GM12874 (cell line): ENCODE measurements at regions not wholly inside any gene's neighbourhood (a gene's known extent, or its start where the extent isn't known, plus 50 kb on each side); places are given as distances from the start of the nearest gene placed in this dataset.

Experiments used
- TF ChIP-seq, protein P1 (sequence below): IDR thresholded peaks from 2 replicates; pipeline ENCODE4 v1.5.1; 2011; ENCODE audit warnings: low read depth, mild to moderate bottlenecking, control low read depth, low read length, moderate library complexity; ENCODE audit not compliant: insufficient read depth

DNA sequence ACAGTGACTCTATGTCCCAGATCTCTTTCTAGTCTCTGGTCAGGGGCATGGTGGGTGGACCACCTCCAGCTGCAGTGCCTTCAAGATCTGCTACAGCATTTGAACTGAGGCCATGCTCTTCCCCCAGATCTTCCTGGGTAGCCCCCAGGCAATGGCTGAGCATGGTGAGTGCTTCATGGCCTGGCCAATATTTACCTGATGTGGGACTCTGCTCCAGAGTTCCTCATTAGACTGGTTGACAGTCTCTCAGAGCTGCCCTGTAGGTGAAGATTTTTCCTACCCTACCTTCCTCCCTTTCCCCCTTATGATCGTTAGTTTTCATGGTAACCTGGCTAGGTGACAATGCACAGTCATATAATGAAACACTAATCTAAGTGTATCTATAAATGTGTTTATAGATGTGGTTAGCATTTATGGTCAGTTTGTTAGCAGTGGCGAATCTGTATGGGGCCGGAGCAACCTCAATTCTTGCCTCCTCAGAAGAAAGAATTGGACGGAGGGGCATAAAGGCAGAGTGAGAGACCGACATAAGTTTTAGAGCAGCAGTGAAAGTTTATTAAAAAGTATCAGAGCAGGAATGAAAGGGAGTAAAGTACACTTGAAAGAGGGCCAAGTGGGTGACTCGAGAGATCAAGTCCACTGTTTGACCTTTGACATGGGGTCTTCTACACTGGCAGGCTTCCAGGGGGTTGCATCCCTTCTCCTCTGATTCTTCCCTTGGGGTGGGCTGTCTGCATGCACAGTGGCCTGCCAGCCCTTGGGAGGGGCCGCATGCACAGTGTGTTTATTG, 256.3 kb downstream of the CD83 start:
- TF ChIP-seq, protein P1, sequence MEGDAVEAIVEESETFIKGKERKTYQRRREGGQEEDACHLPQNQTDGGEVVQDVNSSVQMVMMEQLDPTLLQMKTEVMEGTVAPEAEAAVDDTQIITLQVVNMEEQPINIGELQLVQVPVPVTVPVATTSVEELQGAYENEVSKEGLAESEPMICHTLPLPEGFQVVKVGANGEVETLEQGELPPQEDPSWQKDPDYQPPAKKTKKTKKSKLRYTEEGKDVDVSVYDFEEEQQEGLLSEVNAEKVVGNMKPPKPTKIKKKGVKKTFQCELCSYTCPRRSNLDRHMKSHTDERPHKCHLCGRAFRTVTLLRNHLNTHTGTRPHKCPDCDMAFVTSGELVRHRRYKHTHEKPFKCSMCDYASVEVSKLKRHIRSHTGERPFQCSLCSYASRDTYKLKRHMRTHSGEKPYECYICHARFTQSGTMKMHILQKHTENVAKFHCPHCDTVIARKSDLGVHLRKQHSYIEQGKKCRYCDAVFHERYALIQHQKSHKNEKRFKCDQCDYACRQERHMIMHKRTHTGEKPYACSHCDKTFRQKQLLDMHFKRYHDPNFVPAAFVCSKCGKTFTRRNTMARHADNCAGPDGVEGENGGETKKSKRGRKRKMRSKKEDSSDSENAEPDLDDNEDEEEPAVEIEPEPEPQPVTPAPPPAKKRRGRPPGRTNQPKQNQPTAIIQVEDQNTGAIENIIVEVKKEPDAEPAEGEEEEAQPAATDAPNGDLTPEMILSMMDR: no peak

DNA sequence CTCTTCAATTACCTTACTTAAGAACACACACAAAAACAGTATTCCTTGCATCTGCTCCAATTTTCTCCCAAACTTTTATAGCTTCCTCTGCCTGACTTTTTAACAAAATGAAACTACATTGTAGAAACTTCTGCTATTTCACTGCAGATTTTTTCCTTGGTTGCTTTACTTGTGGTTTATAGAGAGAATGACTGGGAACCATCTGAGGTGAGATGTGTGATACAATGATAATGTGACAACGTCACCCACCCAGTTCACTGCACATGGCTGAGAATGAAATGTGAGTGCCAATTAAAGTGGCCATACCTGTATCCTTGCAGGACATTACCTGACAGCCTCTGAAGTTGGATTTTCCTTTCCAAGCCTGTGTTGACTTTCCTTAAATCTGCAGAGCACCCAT, 258.4 kb downstream of the CD83 start:
- TF ChIP-seq, protein P1: no peak

DNA sequence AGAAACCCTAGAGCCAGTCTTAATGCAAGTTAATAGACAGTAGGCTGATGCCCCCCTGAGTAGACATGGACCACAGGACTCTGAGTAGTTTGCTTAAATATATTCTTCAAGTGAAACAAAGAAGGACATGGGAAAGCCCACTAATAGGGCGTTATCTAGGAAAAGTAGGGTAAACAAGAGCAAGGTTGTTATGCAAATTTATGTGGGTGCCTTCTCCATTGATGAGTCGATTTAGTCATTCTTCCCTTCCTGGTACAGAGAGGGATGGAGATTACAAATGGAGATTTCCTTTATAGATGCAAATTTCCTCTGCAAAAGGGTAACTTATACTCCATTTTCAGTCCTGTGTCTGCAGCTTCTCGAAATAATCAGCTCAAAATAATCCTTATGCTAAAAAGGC, 262.0 kb downstream of the CD83 start:
- TF ChIP-seq, protein P1: no peak

DNA sequence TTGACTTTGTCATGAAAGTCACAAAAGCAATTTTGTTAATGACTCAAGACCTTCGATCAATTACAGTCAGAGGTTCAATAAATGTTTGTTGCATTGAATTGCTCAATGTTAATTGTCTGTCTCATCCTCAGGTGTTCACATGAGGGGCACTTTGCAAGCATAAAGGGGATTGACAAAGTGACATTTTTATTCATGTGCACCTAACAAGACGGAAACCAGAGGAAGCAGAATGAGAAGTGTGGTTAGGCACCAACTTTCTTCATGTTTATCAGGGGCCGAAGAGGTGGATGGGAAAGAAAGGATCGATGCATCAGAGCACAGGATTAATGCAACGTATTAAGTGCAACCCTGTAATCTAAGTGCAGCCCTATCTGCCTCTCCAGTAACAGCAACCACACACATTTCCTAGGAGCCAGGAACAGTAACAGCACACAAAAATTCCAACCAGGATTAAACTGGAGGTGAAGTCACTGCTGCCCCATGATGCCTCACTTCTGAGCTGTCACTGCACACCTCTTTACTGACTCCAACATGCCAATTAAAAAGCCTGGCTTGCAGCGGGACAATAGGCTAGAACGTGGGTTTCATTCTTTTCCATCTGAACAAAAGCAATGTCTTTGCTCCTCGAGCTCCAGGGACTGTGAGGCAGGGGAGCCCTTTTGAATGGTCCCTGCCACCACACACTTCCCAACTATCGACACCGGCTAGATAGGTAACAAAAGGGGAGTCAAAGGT, 262.7 kb downstream of the CD83 start:
- TF ChIP-seq, protein P1: no peak

DNA sequence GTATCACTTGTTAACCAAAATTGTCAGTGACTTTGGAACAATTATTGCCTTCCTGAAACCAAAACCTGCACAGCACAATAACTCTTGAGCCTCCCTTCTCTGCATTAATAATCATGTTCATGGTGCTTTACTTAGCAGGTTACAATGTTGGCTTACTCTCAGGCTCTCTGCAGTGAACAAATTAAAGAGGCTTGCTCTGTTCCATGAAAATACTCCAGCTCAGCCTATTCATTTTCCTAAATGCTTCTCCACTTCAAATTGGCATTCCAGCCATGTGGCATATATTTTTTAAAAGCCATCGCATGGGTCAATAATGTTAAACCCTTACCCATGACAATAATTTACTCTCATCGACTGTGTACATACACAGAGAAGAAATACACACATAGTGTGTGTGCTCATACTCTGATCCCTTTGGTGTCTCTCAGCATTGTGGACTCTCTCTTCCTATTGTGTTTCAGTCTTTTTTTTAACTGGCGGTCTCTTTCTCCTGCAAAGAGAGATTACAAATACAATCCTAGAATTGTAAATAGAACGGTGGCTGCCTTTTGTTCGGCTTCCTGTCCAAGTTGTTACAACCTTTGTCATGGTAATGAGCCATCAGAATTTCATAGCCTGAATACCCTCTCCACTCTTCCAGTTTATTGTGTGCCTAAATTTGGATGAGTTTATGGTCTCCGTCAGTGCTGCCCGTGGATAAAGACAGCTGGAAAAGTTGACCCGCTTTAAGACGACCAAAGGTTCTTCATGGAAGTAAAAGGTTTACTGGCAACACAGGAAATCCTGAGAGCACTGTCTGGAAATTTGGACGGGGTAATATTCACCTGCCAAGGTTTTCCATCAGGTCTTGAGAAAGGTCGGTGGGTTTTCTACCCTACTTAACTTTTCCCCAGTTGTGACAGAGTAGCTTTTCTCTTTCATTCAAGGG, 263.6 kb downstream of the CD83 start:
- TF ChIP-seq, protein P1: no peak

DNA sequence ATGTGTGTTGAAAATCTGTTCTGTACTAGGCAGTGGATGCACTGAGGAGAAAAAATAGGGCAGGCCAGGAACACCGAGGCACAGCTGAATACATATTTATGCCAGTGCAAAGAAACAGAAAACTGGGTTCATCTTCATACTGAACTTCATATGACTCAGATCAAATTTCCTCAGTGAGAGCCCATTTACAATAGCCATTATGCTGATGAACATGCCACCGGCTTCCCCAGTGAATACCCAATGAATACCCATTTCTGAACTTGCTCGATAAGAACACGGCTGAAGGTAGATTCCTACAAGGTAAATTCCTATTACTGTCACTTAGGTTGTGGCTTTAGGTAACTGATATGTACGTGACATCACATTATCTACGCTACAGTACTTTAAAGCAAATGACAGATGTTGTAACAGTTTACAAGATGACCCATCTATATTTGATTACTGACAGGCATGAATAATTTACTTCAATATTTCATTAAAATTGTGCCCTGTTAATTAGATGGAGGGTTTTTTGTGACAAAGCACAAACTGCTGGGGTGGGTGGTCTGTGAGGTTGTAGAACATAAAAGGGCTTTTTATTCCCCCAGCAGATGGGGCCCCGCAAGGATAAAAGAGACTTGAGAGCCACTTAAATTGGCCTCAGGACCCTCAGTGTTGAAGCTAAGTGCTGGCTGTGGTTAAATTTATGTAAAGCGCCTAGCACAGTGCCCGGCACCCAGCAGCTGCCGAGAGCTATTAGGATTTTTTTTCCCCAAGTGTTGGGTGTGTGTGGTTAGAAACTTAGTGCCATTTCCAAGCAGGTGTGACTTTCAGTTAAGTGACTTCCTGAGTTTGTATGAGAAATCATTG, 264.5 kb downstream of the CD83 start:
- TF ChIP-seq, protein P1: no peak
